ENCODE measurements at regions not wholly inside any gene's neighbourhood (a gene's known extent, or its start where the extent isn't known, plus 50 kb on each side); places are given as distances from the start of the nearest gene placed in this dataset.

- H3K36me3 ChIP-seq (ENCODE audit: control insufficient read depth in 4 of 4, insufficient read depth in 4 of 4, low read length in 4 of 4) = no peaks in the 10 kb centered on the region
- TF ChIP-seq CTCF (IDR thresholded peaks at IDR 0.05; ENCODE audit: control extremely low read depth, extremely low read depth) = no peak
- no peak overlapping the region for H3K27ac ChIP-seq (ENCODE audit: low read depth in 1 of 2, low read length in 1 of 2)
- ATAC-seq (ENCODE audit: insufficient read depth, low FRiP score) (no peak), DNase-seq (no peak)
- H3K4me3 ChIP-seq = no peak overlapping the region
- H3K4me1 ChIP-seq (ENCODE audit: control insufficient read depth in 5 of 5, insufficient read depth in 5 of 5, low read length in 5 of 5) = peaks cover 0 to 2% (median 0%) of the 10 kb centered on the region in 5 donors
- peaks cover 0 to 3% (median 1%) of the 10 kb centered on the region in 4 donors for H3K9me3 ChIP-seq (ENCODE audit: control insufficient read depth in 4 of 4, insufficient read depth in 3 of 4, low read length in 3 of 4)
- no peak overlapping the region for H3K9ac ChIP-seq (ENCODE audit: insufficient read depth in 1 of 2, low read length in 2 of 2)
- 59 to 66% methylated on average over 3 of the region's 3 CpGs for WGBS, 2 donors
- H3K27me3 ChIP-seq (ENCODE audit: control insufficient read depth in 3 of 3, insufficient read depth in 3 of 3, low read length in 2 of 3) = peaks cover 0 to 2% (median 0%) of the 10 kb centered on the region in 3 donors
These were observed 114.9 kb downstream of the VSIG4 start for GRCh38 chrX:65925005-65925404.

GRCh38 chrX:65921363-65921762 lies 118.5 kb downstream of the VSIG4 start:
- H3K27ac ChIP-seq (ENCODE audit: low read depth in 1 of 2, low read length in 1 of 2) = no peak overlapping the region
- H3K27me3 ChIP-seq (ENCODE audit: control insufficient read depth in 3 of 3, insufficient read depth in 3 of 3, low read length in 2 of 3) = no peaks in the 10 kb centered on the region
- ATAC-seq (ENCODE audit: insufficient read depth, low FRiP score) (no peak), DNase-seq (no peak)
- TF ChIP-seq CTCF (IDR thresholded peaks at IDR 0.05; ENCODE audit: control extremely low read depth, extremely low read depth) = no peak
- peaks cover 0 to 4% (median 1%) of the 10 kb centered on the region in 4 donors for H3K9me3 ChIP-seq (ENCODE audit: control insufficient read depth in 4 of 4, insufficient read depth in 3 of 4, low read length in 3 of 4)
- no peaks in the 10 kb centered on the region for H3K4me1 ChIP-seq (ENCODE audit: control insufficient read depth in 5 of 5, insufficient read depth in 5 of 5, low read length in 5 of 5)
- whole genome bisulfite sequencing, 2 donors = 42 to 80% methylated on average over 2 of the region's 2 CpGs
- H3K36me3 ChIP-seq (ENCODE audit: control insufficient read depth in 4 of 4, insufficient read depth in 4 of 4, low read length in 4 of 4) = no peaks in the 10 kb centered on the region
- no peak overlapping the region for H3K9ac ChIP-seq (ENCODE audit: insufficient read depth in 1 of 2, low read length in 2 of 2)
- H3K4me3 ChIP-seq = no peak overlapping the region

GRCh38 chrX:65920620-65921019 lies 119.3 kb downstream of the VSIG4 start:
- ATAC-seq (ENCODE audit: insufficient read depth, low FRiP score) = no peak

More at GRCh38 chrX:65920620-65921019, 119.3 kb downstream of the VSIG4 start:
- no peaks in the 10 kb centered on the region for H3K27me3 ChIP-seq (ENCODE audit: control insufficient read depth in 3 of 3, insufficient read depth in 3 of 3, low read length in 2 of 3)
- 20 to 50% methylated on average over 1 of the region's 1 CpG for WGBS, 2 donors
- no peak overlapping the region for H3K27ac ChIP-seq (ENCODE audit: low read depth in 1 of 2, low read length in 1 of 2)
- no peak overlapping the region for H3K9ac ChIP-seq (ENCODE audit: insufficient read depth in 1 of 2, low read length in 2 of 2)
- H3K9me3 ChIP-seq (ENCODE audit: control insufficient read depth in 4 of 4, insufficient read depth in 3 of 4, low read length in 3 of 4) = peaks cover 0 to 4% (median 1%) of the 10 kb centered on the region in 4 donors
- TF ChIP-seq CTCF (IDR thresholded peaks at IDR 0.05; ENCODE audit: control extremely low read depth, extremely low read depth) = no peak
- H3K36me3 ChIP-seq (ENCODE audit: control insufficient read depth in 4 of 4, insufficient read depth in 4 of 4, low read length in 4 of 4) = no peaks in the 10 kb centered on the region
- no peaks in the 10 kb centered on the region for H3K4me1 ChIP-seq (ENCODE audit: control insufficient read depth in 5 of 5, insufficient read depth in 5 of 5, low read length in 5 of 5)
- no peak for DNase-seq
- no peak overlapping the region for H3K4me3 ChIP-seq

Data from lung (tissue), 11 donors.